ENCODE measurements at regions not wholly inside any gene's neighbourhood (a gene's known extent, or its start where the extent isn't known, plus 50 kb on each side); places are given as distances from the start of the nearest gene placed in this dataset.

DNA sequence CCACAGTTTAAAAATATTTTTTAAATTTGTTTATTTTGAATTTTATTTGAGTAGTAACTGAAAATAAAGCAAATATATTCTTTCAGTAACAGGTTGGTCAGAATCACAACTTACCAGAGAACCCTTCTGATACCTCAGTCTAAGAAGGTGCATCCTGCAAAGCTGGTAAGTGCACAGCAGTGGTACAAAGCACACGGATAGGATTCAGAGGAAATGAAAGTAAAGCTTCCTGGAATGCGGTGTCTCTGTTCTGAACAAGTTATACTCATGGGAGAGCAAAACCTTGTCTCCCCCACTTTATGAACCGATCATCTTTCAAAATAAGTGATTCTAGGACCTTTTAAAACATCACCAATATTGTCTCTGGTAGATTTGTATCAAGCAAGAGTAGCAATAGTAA is 398.3 kb downstream of the TMX3 start:
- peak; percentile 2 for DNase-seq (ENCODE audit: low read depth)
- no peak overlapping the region for H3K4me3 ChIP-seq (ENCODE audit: control insufficient read depth, low read depth, low read length)
- TF ChIP-seq, protein P1, sequence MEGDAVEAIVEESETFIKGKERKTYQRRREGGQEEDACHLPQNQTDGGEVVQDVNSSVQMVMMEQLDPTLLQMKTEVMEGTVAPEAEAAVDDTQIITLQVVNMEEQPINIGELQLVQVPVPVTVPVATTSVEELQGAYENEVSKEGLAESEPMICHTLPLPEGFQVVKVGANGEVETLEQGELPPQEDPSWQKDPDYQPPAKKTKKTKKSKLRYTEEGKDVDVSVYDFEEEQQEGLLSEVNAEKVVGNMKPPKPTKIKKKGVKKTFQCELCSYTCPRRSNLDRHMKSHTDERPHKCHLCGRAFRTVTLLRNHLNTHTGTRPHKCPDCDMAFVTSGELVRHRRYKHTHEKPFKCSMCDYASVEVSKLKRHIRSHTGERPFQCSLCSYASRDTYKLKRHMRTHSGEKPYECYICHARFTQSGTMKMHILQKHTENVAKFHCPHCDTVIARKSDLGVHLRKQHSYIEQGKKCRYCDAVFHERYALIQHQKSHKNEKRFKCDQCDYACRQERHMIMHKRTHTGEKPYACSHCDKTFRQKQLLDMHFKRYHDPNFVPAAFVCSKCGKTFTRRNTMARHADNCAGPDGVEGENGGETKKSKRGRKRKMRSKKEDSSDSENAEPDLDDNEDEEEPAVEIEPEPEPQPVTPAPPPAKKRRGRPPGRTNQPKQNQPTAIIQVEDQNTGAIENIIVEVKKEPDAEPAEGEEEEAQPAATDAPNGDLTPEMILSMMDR (IDR thresholded peaks at IDR 0.05; ENCODE audit: control insufficient read depth, insufficient read depth, low read depth, low read length, missing control alignments): no peak

DNA sequence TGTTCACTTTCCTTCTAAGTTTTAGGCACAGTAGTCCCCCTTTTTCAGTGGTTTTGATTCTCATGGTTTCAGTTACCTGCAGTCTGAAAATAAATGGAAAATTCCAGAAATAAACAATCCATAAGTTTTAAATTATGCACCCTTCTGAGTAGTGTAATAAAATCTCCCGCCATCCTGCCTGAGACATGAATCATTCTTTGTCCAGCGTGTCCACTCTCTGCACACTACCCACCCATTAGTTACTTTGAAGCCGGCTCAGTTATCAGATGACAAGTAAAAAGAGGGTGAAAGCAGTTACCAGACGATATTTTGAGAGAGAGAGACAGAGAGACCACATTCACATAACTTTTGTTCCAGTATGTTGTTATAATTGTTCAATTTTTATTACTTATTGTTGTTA is 400.5 kb downstream of the TMX3 start:
- DNase-seq (ENCODE audit: low read depth): peak; percentile 5
- H3K4me3 ChIP-seq (ENCODE audit: control insufficient read depth, low read depth, low read length): no peak overlapping the region
- TF ChIP-seq, protein P1 (IDR thresholded peaks at IDR 0.05; ENCODE audit: control insufficient read depth, insufficient read depth, low read depth, low read length, missing control alignments): no peak

DNA sequence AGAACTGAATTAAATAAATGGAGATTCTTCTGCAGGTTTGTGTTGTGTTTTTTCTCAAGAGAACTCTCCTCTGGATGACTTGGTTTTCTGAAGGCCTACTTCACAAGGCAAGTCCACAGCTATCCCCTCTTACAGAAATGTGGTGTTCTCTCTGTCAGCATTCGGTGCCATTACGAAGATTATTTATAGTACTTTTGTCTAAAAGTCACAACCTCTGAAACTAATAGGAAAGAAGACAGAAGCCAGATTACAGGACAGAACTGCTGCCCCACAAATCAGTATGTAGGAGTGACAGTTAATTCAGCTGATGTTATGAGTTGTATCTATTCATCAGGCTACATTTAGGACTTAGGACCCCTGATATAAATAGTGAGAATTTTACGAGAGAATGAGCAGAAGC is 413.5 kb downstream of the TMX3 start:
- TF ChIP-seq, protein P1 (IDR thresholded peaks at IDR 0.05; ENCODE audit: control insufficient read depth, insufficient read depth, low read depth, low read length, missing control alignments): no peak
- no peak for DNase-seq (ENCODE audit: low read depth)
- H3K4me3 ChIP-seq (ENCODE audit: control insufficient read depth, low read depth, low read length): no peak overlapping the region

DNA sequence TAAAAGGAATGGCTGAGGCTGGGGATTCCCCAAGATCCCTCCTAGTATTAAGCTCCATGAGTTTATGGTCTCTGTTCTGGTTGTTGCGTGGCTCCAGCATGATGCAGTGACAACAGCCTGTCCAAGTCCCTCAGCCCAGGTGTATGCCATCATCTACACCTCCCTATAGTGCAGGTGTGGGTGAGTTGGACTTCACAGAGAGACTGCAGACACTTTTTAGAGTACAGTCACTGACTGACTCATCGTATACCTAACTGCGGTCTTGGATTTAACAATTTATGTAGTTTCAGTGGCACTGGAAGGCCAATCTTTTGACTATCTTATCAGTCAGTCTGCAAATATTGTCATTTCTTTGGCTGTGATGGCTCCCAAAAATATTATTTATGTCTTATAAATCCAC is 415.0 kb downstream of the TMX3 start:
- H3K4me3 ChIP-seq (ENCODE audit: control insufficient read depth, low read depth, low read length): no peak overlapping the region
- DNase-seq (ENCODE audit: low read depth): no peak
- TF ChIP-seq, protein P1 (IDR thresholded peaks at IDR 0.05; ENCODE audit: control insufficient read depth, insufficient read depth, low read depth, low read length, missing control alignments): no peak

DNA sequence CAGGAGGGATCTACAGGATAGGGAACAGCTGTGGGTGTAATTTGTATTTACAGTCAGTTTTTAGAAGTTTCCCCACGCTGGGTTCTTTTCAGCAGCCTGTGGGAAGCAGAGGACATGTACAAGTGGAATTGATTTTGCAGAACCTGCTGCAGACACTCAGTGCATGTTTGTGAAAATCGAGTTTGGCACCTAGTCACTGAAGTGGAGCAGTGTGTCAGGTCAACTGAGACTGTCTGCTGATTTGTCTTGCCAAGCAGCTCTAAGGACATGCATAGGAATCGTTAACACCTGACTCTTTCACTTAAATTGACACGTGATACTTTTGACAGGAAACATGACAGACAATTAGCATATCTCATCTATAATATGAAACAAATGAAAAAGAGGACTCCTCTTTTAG is 416.6 kb downstream of the TMX3 start:
- no peak for DNase-seq (ENCODE audit: low read depth)
- TF ChIP-seq, protein P1 (IDR thresholded peaks at IDR 0.05; ENCODE audit: control insufficient read depth, insufficient read depth, low read depth, low read length, missing control alignments): no peak
- no peak overlapping the region for H3K4me3 ChIP-seq (ENCODE audit: control insufficient read depth, low read depth, low read length)

DNA sequence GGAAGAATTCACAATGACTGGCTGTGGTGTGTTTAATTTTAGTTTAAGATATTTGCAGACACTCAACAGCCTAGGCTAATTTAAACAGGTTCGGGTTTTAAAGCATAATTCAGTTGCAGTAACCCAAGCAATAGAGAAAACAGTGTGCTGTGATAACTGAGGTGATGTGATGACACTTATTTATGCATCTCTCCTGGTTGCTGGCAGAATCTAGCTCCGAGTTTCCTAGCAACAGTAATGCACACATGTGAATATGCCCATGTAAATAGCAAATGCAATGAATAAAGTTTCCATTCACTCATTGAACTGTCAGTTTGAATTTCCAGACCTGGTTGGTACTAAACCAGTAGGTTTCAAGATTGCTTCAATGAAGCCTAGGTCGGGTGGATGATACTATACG is 426.5 kb downstream of the TMX3 start:
- TF ChIP-seq, protein P1 (IDR thresholded peaks at IDR 0.05; ENCODE audit: control insufficient read depth, insufficient read depth, low read depth, low read length, missing control alignments): no peak
- no peak overlapping the region for H3K4me3 ChIP-seq (ENCODE audit: control insufficient read depth, low read depth, low read length)
- no peak for DNase-seq (ENCODE audit: low read depth)

DNA sequence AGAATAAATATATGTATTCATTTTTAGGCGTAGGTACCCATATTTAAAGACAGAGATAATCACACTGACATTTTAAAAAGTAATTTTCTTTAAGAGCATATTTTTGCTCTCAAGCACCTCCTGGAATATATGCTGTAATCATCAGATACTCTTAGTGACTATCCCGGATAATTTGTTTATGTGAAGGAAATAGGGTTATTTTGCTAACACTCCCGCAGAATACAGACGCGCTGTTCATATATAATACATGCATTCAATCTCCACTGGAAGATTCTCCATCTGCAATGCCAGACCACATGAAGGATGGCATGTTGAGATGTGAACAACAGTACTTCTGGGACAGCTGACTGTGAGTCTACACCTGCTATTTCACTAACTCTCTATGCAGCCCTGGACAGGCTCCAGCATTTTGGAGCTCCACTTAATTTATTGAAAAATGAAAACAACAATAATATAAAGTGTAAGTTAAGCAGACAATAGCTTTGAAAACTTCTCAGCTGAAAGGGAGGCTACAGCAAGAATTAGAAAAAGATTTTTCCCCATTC is 430.6 kb downstream of the TMX3 start:
- no peak for DNase-seq (ENCODE audit: low read depth)
- no peak overlapping the region for H3K4me3 ChIP-seq (ENCODE audit: control insufficient read depth, low read depth, low read length)
- TF ChIP-seq, protein P1 (IDR thresholded peaks at IDR 0.05; ENCODE audit: control insufficient read depth, insufficient read depth, low read depth, low read length, missing control alignments): no peak

Measured in AG09309 (cell line).